ENCODE measurements at regions not wholly inside any gene's neighbourhood (a gene's known extent, or its start where the extent isn't known, plus 50 kb on each side); places are given as distances from the start of the nearest gene placed in this dataset.

DNA sequence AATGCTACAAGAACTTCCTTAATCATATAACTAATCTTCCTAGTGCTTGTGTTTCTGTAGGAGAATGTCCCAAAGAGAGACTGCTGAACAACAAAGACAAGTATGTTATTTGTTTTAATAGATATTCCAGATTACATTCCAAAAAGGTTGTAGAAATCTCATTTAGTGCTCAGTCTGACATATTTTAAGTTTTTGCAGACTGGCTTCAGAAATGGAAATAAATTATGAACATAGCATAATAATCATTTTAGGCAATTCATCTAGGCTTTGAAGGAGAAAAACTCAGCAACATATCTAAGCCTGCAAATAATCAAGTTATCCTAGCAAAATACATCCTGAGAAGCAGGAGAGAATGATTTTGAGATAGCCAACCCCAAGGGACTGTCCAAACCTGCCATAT is 171.6 kb upstream of the CDH5 start:
- no peaks in the 10 kb centered on the region for H3K27me3 ChIP-seq (ENCODE audit: control insufficient read depth, insufficient read depth, low read length)
- no peaks in the 10 kb centered on the region for H3K4me1 ChIP-seq (ENCODE audit: control insufficient read depth, insufficient read depth, low read length)
- no peak overlapping the region for H3K4me3 ChIP-seq (ENCODE audit: low read length)
- H3K9me3 ChIP-seq (ENCODE audit: control insufficient read depth, low read depth, low read length), result no peaks in the 10 kb centered on the region
- no peaks in the 10 kb centered on the region for H3K36me3 ChIP-seq (ENCODE audit: control insufficient read depth, insufficient read depth, low read length)
- DNase-seq, result no peak
- no peak overlapping the region for H3K27ac ChIP-seq (ENCODE audit: low read length)

GRCh38 chr16:66193543-66194229 is 172.8 kb upstream of the CDH5 start:
- Histone ChIP-seq H3K27ac (ENCODE audit: low read length) (no peak overlapping the region), H3K27me3 (ENCODE audit: control insufficient read depth, insufficient read depth, low read length) (no peaks in the 10 kb centered on the region), H3K4me1 (ENCODE audit: control insufficient read depth, insufficient read depth, low read length) (no peaks in the 10 kb centered on the region), H3K36me3 (ENCODE audit: control insufficient read depth, insufficient read depth, low read length) (no peaks in the 10 kb centered on the region), H3K4me3 (ENCODE audit: low read length) (no peak overlapping the region), H3K9me3 (ENCODE audit: control insufficient read depth, low read depth, low read length) (no peaks in the 10 kb centered on the region)
- WGBS (ENCODE audit: insufficient coverage, low lambda C conversion rate), result 92% methylated on average over 2 of the region's 5 CpGs
- no peak for DNase-seq

DNA sequence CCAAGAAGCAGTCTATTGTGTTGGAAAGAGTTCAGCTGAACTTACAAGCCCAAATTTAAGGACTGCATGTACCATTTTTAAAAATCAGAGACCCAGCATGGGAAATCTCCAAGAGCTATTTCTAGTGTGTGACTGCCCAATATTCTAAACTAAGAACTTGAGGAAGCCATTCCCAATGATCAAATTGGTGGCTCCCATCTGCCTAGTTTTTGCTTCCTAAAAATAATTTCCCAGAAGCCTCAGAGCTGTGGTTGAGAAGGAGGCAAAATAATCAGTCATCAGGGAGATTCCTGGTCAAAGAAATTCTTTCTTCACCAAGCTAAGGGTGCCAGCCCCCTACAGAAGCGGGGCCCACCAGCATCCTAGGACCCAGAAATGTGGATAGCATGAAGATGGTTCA is 176.1 kb upstream of the CDH5 start:
- Histone ChIP-seq H3K4me3 (ENCODE audit: low read length) (no peak overlapping the region), H3K27ac (ENCODE audit: low read length) (no peak overlapping the region), H3K36me3 (ENCODE audit: control insufficient read depth, insufficient read depth, low read length) (no peaks in the 10 kb centered on the region), H3K4me1 (ENCODE audit: control insufficient read depth, insufficient read depth, low read length) (no peaks in the 10 kb centered on the region), H3K27me3 (ENCODE audit: control insufficient read depth, insufficient read depth, low read length) (no peaks in the 10 kb centered on the region), H3K9me3 (ENCODE audit: control insufficient read depth, low read depth, low read length) (no peaks in the 10 kb centered on the region)
- no CpG with 5 or more reads among the region's 1 CpG for WGBS (ENCODE audit: insufficient coverage, low lambda C conversion rate)
- DNase-seq, result no peak

GRCh38 chr16:66189951-66190350 is 176.5 kb upstream of the CDH5 start:
- Histone ChIP-seq H3K4me3 (ENCODE audit: low read length) (no peak overlapping the region), H3K36me3 (ENCODE audit: control insufficient read depth, insufficient read depth, low read length) (no peaks in the 10 kb centered on the region), H3K27me3 (ENCODE audit: control insufficient read depth, insufficient read depth, low read length) (no peaks in the 10 kb centered on the region), H3K9me3 (ENCODE audit: control insufficient read depth, low read depth, low read length) (no peaks in the 10 kb centered on the region), H3K27ac (ENCODE audit: low read length) (no peak overlapping the region), H3K4me1 (ENCODE audit: control insufficient read depth, insufficient read depth, low read length) (no peaks in the 10 kb centered on the region)
- 86% methylated on average over 1 of the region's 4 CpGs for WGBS (ENCODE audit: insufficient coverage, low lambda C conversion rate)
- no peak for DNase-seq

DNA sequence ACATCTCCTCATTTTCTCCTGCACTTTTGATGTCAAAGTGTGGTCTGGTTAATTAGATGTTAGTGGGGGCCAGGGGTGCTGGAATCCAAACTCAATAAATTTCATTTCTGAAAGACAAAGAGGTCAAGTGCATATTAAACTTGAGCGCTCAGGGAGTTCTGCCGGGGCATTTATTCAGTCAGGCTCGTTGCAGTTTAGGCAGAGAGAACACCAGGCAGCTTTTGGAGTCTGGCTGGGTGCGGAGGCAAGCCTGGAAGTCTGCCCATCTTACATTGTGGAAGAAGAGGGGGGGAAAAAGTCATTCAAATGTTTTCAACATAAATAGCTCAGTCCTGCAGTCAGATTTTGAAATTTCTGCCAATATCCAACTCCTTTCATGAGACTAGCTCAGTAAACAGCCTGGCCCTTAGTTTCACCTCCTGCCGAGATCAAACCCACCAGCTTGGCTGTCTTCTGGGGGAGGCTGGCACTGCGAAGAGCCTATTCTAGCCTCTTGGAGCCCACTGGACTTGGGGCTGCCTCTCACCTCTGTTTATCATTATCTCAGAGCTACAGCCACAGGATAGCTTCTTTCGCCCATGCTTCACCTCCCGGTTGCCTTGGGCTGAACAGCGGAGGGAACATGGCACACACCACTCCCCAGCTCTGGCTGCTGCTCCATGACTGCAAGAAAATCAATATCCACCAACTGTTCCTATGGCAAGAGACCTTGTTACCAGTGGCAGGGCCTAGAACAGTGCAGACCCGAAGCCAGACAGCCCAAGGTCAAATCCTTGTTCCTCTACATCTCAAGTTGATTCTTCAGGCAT is 177.4 kb upstream of the CDH5 start:
- no CpG with 5 or more reads among the region's 10 CpGs for WGBS (ENCODE audit: insufficient coverage, low lambda C conversion rate)
- H3K27ac ChIP-seq (ENCODE audit: low read length), result no peak overlapping the region
- DNase-seq, result peak; percentile 4 to 12
- H3K4me1 ChIP-seq (ENCODE audit: control insufficient read depth, insufficient read depth, low read length), result no peaks in the 10 kb centered on the region
- no peaks in the 10 kb centered on the region for H3K27me3 ChIP-seq (ENCODE audit: control insufficient read depth, insufficient read depth, low read length)
- H3K36me3 ChIP-seq (ENCODE audit: control insufficient read depth, insufficient read depth, low read length), result no peaks in the 10 kb centered on the region
- no peaks in the 10 kb centered on the region for H3K9me3 ChIP-seq (ENCODE audit: control insufficient read depth, low read depth, low read length)
- H3K4me3 ChIP-seq (ENCODE audit: low read length), result no peak overlapping the region

DNA sequence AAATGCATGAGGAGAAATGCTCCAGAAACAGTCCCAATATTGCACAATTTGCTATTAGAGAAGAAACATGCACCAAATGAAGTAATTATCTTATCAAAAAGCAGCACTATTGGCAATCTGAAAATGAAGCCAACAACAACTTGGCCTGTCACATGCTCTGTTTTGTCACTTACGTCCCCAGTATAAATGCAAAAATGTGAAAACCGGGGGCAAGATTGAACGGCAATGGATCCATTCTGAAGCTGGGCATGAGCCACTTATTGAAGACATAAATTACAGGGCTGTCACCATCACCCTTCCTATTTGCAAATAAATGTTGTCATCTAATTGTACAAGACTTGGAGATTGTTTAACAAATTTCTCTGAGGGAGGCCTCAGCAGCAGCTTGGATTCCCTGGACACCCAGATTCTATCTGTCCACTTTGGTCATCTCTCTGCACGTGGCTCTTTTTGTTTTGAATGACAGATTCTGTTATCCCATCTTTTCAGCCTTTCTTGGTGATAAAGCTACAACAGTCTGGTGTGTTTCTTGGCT is 180.2 kb upstream of the CDH5 start:
- Histone ChIP-seq H3K27me3 (ENCODE audit: control insufficient read depth, insufficient read depth, low read length) (no peaks in the 10 kb centered on the region), H3K4me3 (ENCODE audit: low read length) (no peak overlapping the region)
- 50% methylated on average over 1 of the region's 4 CpGs for WGBS (ENCODE audit: insufficient coverage, low lambda C conversion rate)

DNA sequence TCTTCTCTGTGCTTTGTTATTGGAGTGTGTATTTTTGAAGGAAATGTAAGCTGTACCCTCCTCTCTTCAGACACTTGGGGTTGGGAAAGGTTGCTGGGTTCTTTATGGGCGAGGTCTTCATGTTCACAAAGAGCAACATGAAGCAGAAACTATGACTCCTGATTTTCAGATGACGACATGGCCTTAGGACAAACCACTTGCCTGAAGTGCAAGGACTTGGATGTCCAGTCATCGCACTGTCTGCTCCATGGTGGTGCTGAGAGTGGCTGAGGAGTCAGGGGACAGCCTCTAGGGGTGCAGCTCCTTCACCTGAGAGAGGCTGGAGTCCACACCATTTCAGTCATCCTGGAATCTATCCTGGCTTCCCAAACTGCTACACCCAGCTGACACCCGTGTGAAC is 183.9 kb upstream of the CDH5 start:
- H3K9me3 ChIP-seq (ENCODE audit: control insufficient read depth, low read depth, low read length), result no peaks in the 10 kb centered on the region
- H3K36me3 ChIP-seq (ENCODE audit: control insufficient read depth, insufficient read depth, low read length), result no peaks in the 10 kb centered on the region
- H3K27me3 ChIP-seq (ENCODE audit: control insufficient read depth, insufficient read depth, low read length), result no peaks in the 10 kb centered on the region
- no peak for DNase-seq
- no peak overlapping the region for H3K27ac ChIP-seq (ENCODE audit: low read length)
- no peaks in the 10 kb centered on the region for H3K4me1 ChIP-seq (ENCODE audit: control insufficient read depth, insufficient read depth, low read length)
- WGBS (ENCODE audit: insufficient coverage, low lambda C conversion rate), result no CpG with 5 or more reads among the region's 4 CpGs
- no peak overlapping the region for H3K4me3 ChIP-seq (ENCODE audit: low read length)

More for the DNA sequence above, 180.2 kb upstream of the CDH5 start:
- H3K4me1 ChIP-seq (ENCODE audit: control insufficient read depth, insufficient read depth, low read length), result no peaks in the 10 kb centered on the region
- no peak for DNase-seq
- H3K36me3 ChIP-seq (ENCODE audit: control insufficient read depth, insufficient read depth, low read length), result no peaks in the 10 kb centered on the region
- no peak overlapping the region for H3K27ac ChIP-seq (ENCODE audit: low read length)
- no peaks in the 10 kb centered on the region for H3K9me3 ChIP-seq (ENCODE audit: control insufficient read depth, low read depth, low read length)

DNA sequence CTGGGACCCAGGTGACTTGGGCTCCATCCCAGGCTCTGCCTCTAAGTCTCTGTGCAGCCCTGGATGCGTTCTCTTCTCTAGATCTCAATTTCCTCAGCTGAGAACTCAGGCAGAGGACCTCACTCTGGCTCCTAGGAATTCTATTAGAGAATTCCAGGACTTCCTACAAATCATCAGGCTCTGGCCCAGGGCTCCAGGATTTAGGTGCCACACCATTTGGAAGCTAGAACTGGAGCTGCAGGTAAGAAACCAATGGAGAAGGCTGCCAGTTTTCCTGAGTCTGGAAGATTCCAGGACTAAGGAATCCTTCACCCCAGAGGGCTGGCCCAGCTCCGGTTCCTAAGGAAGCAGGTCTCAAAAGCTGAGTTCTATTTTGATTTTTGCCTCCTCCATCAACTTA is 189.8 kb upstream of the CDH5 start:
- H3K9me3 ChIP-seq (ENCODE audit: control insufficient read depth, low read depth, low read length), result no peaks in the 10 kb centered on the region
- no peak overlapping the region for H3K27ac ChIP-seq (ENCODE audit: low read length)
- H3K4me3 ChIP-seq (ENCODE audit: low read length), result no peak overlapping the region
- no peaks in the 10 kb centered on the region for H3K4me1 ChIP-seq (ENCODE audit: control insufficient read depth, insufficient read depth, low read length)
- H3K36me3 ChIP-seq (ENCODE audit: control insufficient read depth, insufficient read depth, low read length), result no peaks in the 10 kb centered on the region
- no peak for DNase-seq
- no peaks in the 10 kb centered on the region for H3K27me3 ChIP-seq (ENCODE audit: control insufficient read depth, insufficient read depth, low read length)
- WGBS (ENCODE audit: insufficient coverage, low lambda C conversion rate), result no CpG with 5 or more reads among the region's 2 CpGs

DNA sequence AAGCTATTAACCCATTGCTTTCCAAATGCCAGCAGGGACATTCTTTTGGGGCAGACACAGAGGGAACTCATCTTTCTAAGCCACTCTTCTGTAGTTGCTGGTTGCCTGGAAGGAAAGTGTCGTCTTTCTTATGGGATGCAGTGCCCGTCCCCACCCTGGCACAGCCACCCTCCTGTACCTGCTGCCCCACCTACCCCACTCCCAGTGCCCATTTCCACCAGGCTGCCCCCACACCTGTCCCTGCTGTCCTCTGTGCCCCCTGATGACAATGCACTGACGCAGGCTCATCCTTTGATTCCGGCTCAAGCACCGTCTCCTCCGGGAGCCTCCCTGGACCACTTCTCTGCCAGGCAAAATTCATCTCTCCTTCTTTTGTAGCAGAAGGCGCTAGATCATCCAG is 190.4 kb upstream of the CDH5 start:
- Histone ChIP-seq H3K27me3 (ENCODE audit: control insufficient read depth, insufficient read depth, low read length) (no peaks in the 10 kb centered on the region), H3K36me3 (ENCODE audit: control insufficient read depth, insufficient read depth, low read length) (no peaks in the 10 kb centered on the region), H3K4me1 (ENCODE audit: control insufficient read depth, insufficient read depth, low read length) (no peaks in the 10 kb centered on the region), H3K27ac (ENCODE audit: low read length) (no peak overlapping the region), H3K9me3 (ENCODE audit: control insufficient read depth, low read depth, low read length) (no peaks in the 10 kb centered on the region), H3K4me3 (ENCODE audit: low read length) (no peak overlapping the region)
- 80% methylated on average over 1 of the region's 7 CpGs for WGBS (ENCODE audit: insufficient coverage, low lambda C conversion rate)
- DNase-seq, result no peak

GRCh38 chr16:66175636-66176035 is 190.9 kb upstream of the CDH5 start:
- no peaks in the 10 kb centered on the region for H3K9me3 ChIP-seq (ENCODE audit: control insufficient read depth, low read depth, low read length)
- DNase-seq, result no peak
- H3K36me3 ChIP-seq (ENCODE audit: control insufficient read depth, insufficient read depth, low read length), result no peaks in the 10 kb centered on the region
- H3K27me3 ChIP-seq (ENCODE audit: control insufficient read depth, insufficient read depth, low read length), result no peaks in the 10 kb centered on the region
- no peak overlapping the region for H3K27ac ChIP-seq (ENCODE audit: low read length)
- H3K4me1 ChIP-seq (ENCODE audit: control insufficient read depth, insufficient read depth, low read length), result no peaks in the 10 kb centered on the region
- H3K4me3 ChIP-seq (ENCODE audit: low read length), result no peak overlapping the region
- no CpG with 5 or more reads among the region's 4 CpGs for WGBS (ENCODE audit: insufficient coverage, low lambda C conversion rate)

All from large intestine (tissue), 3 donors.